ENCODE measurements at regions not wholly inside any gene's neighbourhood (a gene's known extent, or its start where the extent isn't known, plus 50 kb on each side); places are given as distances from the start of the nearest gene placed in this dataset.
"Not testable (repeated sequence)": the region's sequence is repeated elsewhere in the genome, so short reads cannot be mapped to it uniquely, and the experiment has no call there.

- CTCF ChIA-PET, result no interaction called here
- no peak overlapping the region for H3K4me3 ChIP-seq (ENCODE audit: low read depth, low read length, poor library complexity, severe bottlenecking)
- no peaks in the 10 kb centered on the region for H3K36me3 ChIP-seq (ENCODE audit: insufficient read depth, low read length, poor library complexity, severe bottlenecking)
- H3K27ac ChIP-seq (ENCODE audit: low read depth, low read length, poor library complexity, severe bottlenecking), result no peak overlapping the region
- POLR2A ChIA-PET (ENCODE audit: low non-redundant PET), result no interaction called here
- no peaks in the 10 kb centered on the region for H3K4me1 ChIP-seq (ENCODE audit: insufficient read depth, low read length, poor library complexity, severe bottlenecking)
- no TSS peak for BruUV-seq (replicated peaks)
- no peaks in the 10 kb centered on the region for H3K9me3 ChIP-seq (ENCODE audit: low read depth, low read length, poor library complexity, severe bottlenecking)
- H3K27me3 ChIP-seq (replicated peaks; ENCODE audit: insufficient read depth, low read depth, low read length, poor library complexity), result peaks cover 7% of the 10 kb centered on the region
- TF ChIP-seq CTCF (conservative IDR thresholded peaks at IDR 0.05; ENCODE audit: low read depth, low read length) (peak; percentile 50), EZH2 (IDR thresholded peaks at IDR 0.05; ENCODE audit: borderline replicate concordance, low read depth, low read length, poor library complexity, severe bottlenecking) (no peak)
- intact Hi-C loops (cut with micrococcal nuclease; ENCODE audit: unreplicated experiment), result no loop called here
- no peak for DNase-seq (ENCODE audit: low spot score)
Observed at GRCh38 chrX:115912372-115912897, 258.1 kb upstream of the AGTR2 start.

- Histone ChIP-seq H3K27ac (ENCODE audit: low read depth, low read length, poor library complexity, severe bottlenecking) (no peak overlapping the region), H3K4me1 (ENCODE audit: insufficient read depth, low read length, poor library complexity, severe bottlenecking) (no peaks in the 10 kb centered on the region), H3K4me3 (ENCODE audit: low read depth, low read length, poor library complexity, severe bottlenecking) (no peak overlapping the region), H3K27me3 (replicated peaks; ENCODE audit: insufficient read depth, low read depth, low read length, poor library complexity) (peaks cover 7% of the 10 kb centered on the region), H3K36me3 (ENCODE audit: insufficient read depth, low read length, poor library complexity, severe bottlenecking) (no peaks in the 10 kb centered on the region), H3K9me3 (ENCODE audit: low read depth, low read length, poor library complexity, severe bottlenecking) (no peaks in the 10 kb centered on the region)
- no TSS peak for BruUV-seq (replicated peaks)
- TF ChIP-seq CTCF (conservative IDR thresholded peaks at IDR 0.05; ENCODE audit: low read depth, low read length), result no peak
- ChIA-PET CTCF (no interaction called here), POLR2A (ENCODE audit: low non-redundant PET) (no interaction called here)
- intact Hi-C loops (cut with micrococcal nuclease; ENCODE audit: unreplicated experiment), result no loop called here
- DNase-seq (ENCODE audit: low spot score), result no peak
Observed at GRCh38 chrX:115913575-115913974, 257.0 kb upstream of the AGTR2 start.

- POLR2A ChIA-PET (ENCODE audit: low non-redundant PET); BruUV-seq (replicated peaks); H3K9me3 ChIP-seq (ENCODE audit: low read depth, low read length, poor library complexity, severe bottlenecking); H3K27me3 ChIP-seq (replicated peaks; ENCODE audit: insufficient read depth, low read depth, low read length, poor library complexity); CTCF ChIA-PET; H3K36me3 ChIP-seq (ENCODE audit: insufficient read depth, low read length, poor library complexity, severe bottlenecking); H3K4me3 ChIP-seq (ENCODE audit: low read depth, low read length, poor library complexity, severe bottlenecking); DNase-seq (ENCODE audit: low spot score); intact Hi-C loops (cut with micrococcal nuclease; ENCODE audit: unreplicated experiment); H3K27ac ChIP-seq (ENCODE audit: low read depth, low read length, poor library complexity, severe bottlenecking); H3K4me1 ChIP-seq (ENCODE audit: insufficient read depth, low read length, poor library complexity, severe bottlenecking): not testable (repeated sequence)
Observed at GRCh38 chrX:115915625-115916024, 254.9 kb upstream of the AGTR2 start.

GRCh38 chrX:115929480-115929879, 241.1 kb upstream of the AGTR2 start:
- Histone ChIP-seq H3K4me1 (ENCODE audit: insufficient read depth, low read length, poor library complexity, severe bottlenecking) (no peaks in the 10 kb centered on the region), H3K9me3 (ENCODE audit: low read depth, low read length, poor library complexity, severe bottlenecking) (peaks cover 4% of the 10 kb centered on the region), H3K27me3 (replicated peaks; ENCODE audit: insufficient read depth, low read depth, low read length, poor library complexity) (peaks cover 34% of the 10 kb centered on the region), H3K36me3 (ENCODE audit: insufficient read depth, low read length, poor library complexity, severe bottlenecking) (no peaks in the 10 kb centered on the region), H3K4me3 (ENCODE audit: low read depth, low read length, poor library complexity, severe bottlenecking) (no peak overlapping the region), H3K27ac (ENCODE audit: low read depth, low read length, poor library complexity, severe bottlenecking) (no peak overlapping the region)
- ChIA-PET POLR2A (ENCODE audit: low non-redundant PET) (no interaction called here), CTCF (no interaction called here)
- TF ChIP-seq EZH2 (IDR thresholded peaks at IDR 0.05; ENCODE audit: borderline replicate concordance, low read depth, low read length, poor library complexity, severe bottlenecking) (no peak), CTCF (conservative IDR thresholded peaks at IDR 0.05; ENCODE audit: low read depth, low read length) (no peak)
- DNase-seq (ENCODE audit: low spot score), result no peak
- intact Hi-C loops (cut with micrococcal nuclease; ENCODE audit: unreplicated experiment), result no loop called here
- no TSS peak for BruUV-seq (replicated peaks)

All from A673 (cell line).